Calu3 (cell line): ENCODE measurements at regions not wholly inside any gene's neighbourhood (a gene's known extent, or its start where the extent isn't known, plus 50 kb on each side); places are given as distances from the start of the nearest gene placed in this dataset.

Experiments used
- BruUV-seq: library from RNA; stranded (reverse); fragments of 400-500 nt; replicated peaks from 2 replicates; lab custom pipeline; 2021; lab: Mats Ljungman, UMichigan
- CTCF ChIA-PET: fragments of 300-600 bp; sonication (Branson Sonifier 250); formaldehyde crosslinking; loops from one replicate; lab custom pipeline; 2022; ENCODE audit warnings: antibody characterized with exemption; lab: Charles Lee
- DNase-seq: peaks from one replicate; pipeline ENCODE4 v3.0.0; 2022
- H3K27ac Mint-ChIP-seq: one replicate; pipeline ENCODE4 v1.8.0; 2022; ENCODE audit warnings: mixed read lengths; ENCODE audit not compliant: unreplicated experiment
- H3K27me3 Mint-ChIP-seq: one replicate; pipeline ENCODE4 v1.8.0; 2022; ENCODE audit warnings: mixed read lengths; ENCODE audit not compliant: unreplicated experiment
- H3K36me3 Mint-ChIP-seq: one replicate; pipeline ENCODE4 v1.8.0; 2022; ENCODE audit warnings: mild to moderate bottlenecking, moderate library complexity, mixed read lengths; ENCODE audit not compliant: insufficient read depth, unreplicated experiment
- H3K4me1 Mint-ChIP-seq: one replicate; pipeline ENCODE4 v1.8.0; 2022; ENCODE audit warnings: mild to moderate bottlenecking, low read depth, mixed read lengths; ENCODE audit not compliant: unreplicated experiment
- H3K4me3 Mint-ChIP-seq: one replicate; pipeline ENCODE4 v1.8.0; 2022; ENCODE audit warnings: mild to moderate bottlenecking, low read depth, moderate library complexity, mixed read lengths; ENCODE audit not compliant: unreplicated experiment
- H3K9me3 Mint-ChIP-seq: one replicate; pipeline ENCODE4 v1.8.0; 2022; ENCODE audit warnings: low read depth, mixed read lengths; ENCODE audit not compliant: unreplicated experiment
- intact Hi-C: fragments of 100-400 bp; cut with micrococcal nuclease; formaldehyde crosslinking; loops from one replicate; pipeline ENCODE4 v1.10.0; 2022; ENCODE audit not compliant: unreplicated experiment
- TF ChIP-seq, protein P1 (sequence below): fragments of 200-600 bp; IDR thresholded peaks from one replicate; pipeline ENCODE4 v1.8.0; 2022; ENCODE audit warnings: antibody characterized with exemption; ENCODE audit not compliant: unreplicated experiment

DNA sequence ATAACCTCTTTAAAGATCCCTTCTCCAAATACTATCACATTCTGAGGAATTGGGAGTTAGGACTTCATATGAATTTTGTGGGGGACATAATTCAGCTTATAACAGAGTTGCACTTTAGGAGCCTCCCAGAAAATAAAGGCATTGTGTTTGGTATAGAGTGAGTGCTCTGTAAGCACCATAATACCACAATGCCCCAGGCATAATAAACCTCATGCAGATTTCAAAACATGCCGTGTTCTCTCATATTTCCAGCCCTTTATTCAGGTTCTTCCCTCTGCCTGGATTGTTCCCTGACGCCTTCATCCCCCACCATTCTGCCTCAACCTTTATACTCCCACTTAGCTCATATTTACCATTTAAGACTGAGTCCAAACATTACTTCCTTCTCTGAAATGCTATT is 398.8 kb upstream of the FAT3 start:
- TF ChIP-seq, protein P1, sequence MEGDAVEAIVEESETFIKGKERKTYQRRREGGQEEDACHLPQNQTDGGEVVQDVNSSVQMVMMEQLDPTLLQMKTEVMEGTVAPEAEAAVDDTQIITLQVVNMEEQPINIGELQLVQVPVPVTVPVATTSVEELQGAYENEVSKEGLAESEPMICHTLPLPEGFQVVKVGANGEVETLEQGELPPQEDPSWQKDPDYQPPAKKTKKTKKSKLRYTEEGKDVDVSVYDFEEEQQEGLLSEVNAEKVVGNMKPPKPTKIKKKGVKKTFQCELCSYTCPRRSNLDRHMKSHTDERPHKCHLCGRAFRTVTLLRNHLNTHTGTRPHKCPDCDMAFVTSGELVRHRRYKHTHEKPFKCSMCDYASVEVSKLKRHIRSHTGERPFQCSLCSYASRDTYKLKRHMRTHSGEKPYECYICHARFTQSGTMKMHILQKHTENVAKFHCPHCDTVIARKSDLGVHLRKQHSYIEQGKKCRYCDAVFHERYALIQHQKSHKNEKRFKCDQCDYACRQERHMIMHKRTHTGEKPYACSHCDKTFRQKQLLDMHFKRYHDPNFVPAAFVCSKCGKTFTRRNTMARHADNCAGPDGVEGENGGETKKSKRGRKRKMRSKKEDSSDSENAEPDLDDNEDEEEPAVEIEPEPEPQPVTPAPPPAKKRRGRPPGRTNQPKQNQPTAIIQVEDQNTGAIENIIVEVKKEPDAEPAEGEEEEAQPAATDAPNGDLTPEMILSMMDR = no peak
- no peak overlapping the region for H3K4me3 Mint-ChIP-seq
- no peaks in the 10 kb centered on the region for H3K9me3 Mint-ChIP-seq
- no peak overlapping the region for H3K27ac Mint-ChIP-seq
- CTCF ChIA-PET = no interaction called here
- DNase-seq = no peak
- intact Hi-C loops = no loop called here
- H3K27me3 Mint-ChIP-seq = no peaks in the 10 kb centered on the region
- no peaks in the 10 kb centered on the region for H3K36me3 Mint-ChIP-seq
- BruUV-seq = no TSS peak
- H3K4me1 Mint-ChIP-seq = no peaks in the 10 kb centered on the region

- no peak for DNase-seq
- TF ChIP-seq, protein P1 = no peak
- Mint-ChIP-seq H3K27me3 (no peaks in the 10 kb centered on the region), H3K9me3 (no peaks in the 10 kb centered on the region), H3K36me3 (no peaks in the 10 kb centered on the region), H3K4me1 (no peaks in the 10 kb centered on the region), H3K27ac (no peak overlapping the region), H3K4me3 (no peak overlapping the region)
- intact Hi-C loops = no loop called here
- CTCF ChIA-PET = no interaction called here
- no TSS peak for BruUV-seq
These were observed 401.3 kb upstream of the FAT3 start for GRCh38 chr11:91823252-91823830.

- CTCF ChIA-PET = no interaction called here
- no peak for DNase-seq
- H3K27me3 Mint-ChIP-seq = no peaks in the 10 kb centered on the region
- TF ChIP-seq, protein P1 = no peak
- H3K36me3 Mint-ChIP-seq = no peaks in the 10 kb centered on the region
- no peak overlapping the region for H3K27ac Mint-ChIP-seq
- intact Hi-C loops = no loop called here
- no TSS peak for BruUV-seq
- H3K4me3 Mint-ChIP-seq = no peak overlapping the region
- no peaks in the 10 kb centered on the region for H3K4me1 Mint-ChIP-seq
- no peaks in the 10 kb centered on the region for H3K9me3 Mint-ChIP-seq
These were observed 401.8 kb upstream of the FAT3 start for GRCh38 chr11:91822805-91823204.

- H3K27me3 Mint-ChIP-seq = no peaks in the 10 kb centered on the region
- TF ChIP-seq, protein P1 = no peak
- H3K36me3 Mint-ChIP-seq = no peaks in the 10 kb centered on the region
- CTCF ChIA-PET = no interaction called here
- no peak overlapping the region for H3K4me3 Mint-ChIP-seq
- H3K27ac Mint-ChIP-seq = no peak overlapping the region
- BruUV-seq = no TSS peak
- no peak for DNase-seq
- H3K4me1 Mint-ChIP-seq = no peaks in the 10 kb centered on the region
- intact Hi-C loops = no loop called here
- H3K9me3 Mint-ChIP-seq = no peaks in the 10 kb centered on the region
These were observed 403.9 kb upstream of the FAT3 start for GRCh38 chr11:91820709-91821108.
